SK-N-SH (cell line): ENCODE measurements at regions not wholly inside any gene's neighbourhood (a gene's known extent, or its start where the extent isn't known, plus 50 kb on each side); places are given as distances from the start of the nearest gene placed in this dataset.
"Not testable (repeated sequence)": the region's sequence is repeated elsewhere in the genome, so short reads cannot be mapped to it uniquely, and the experiment has no call there.

Experiments
- CTCF ChIA-PET: fragments of 300-600, 350-600 bp; formaldehyde crosslinking; extraction: SDS; loops from one replicate; lab custom pipeline; 2021; lab: Yijun Ruan, JAX
- POLR2A ChIA-PET: fragments of 350-600 bp; sonication (Branson Sonifier 250); formaldehyde crosslinking; extraction: SDS; loops from one replicate; lab custom pipeline; 2020; ENCODE audit warnings: antibody characterized with exemption, inconsistent platforms; lab: Yijun Ruan, JAX
- DNase-seq: peaks from one replicate; pipeline ENCODE4 v3.0.0; 2012
- H2AFZ ChIP-seq: fragments of 200-600 bp; sonication (generic); 2 replicates; pipeline ENCODE4 v1.8.1; 2016; ENCODE audit warnings: antibody characterized with exemption, mild to moderate bottlenecking, low read depth
- H3F3A ChIP-seq: fragments of 200-600 bp; sonication (generic); replicated peaks from 2 replicates; pipeline ENCODE3; 2016; ENCODE audit warnings: antibody characterized with exemption, mild to moderate bottlenecking; ENCODE audit not compliant: insufficient read depth
- H3K27ac ChIP-seq, 2 experiments: fragments of 200-500 bp in 1 of 2; fragments of 200-600 bp in 1 of 2; sonication (Bioruptor generic) in 1 of 2; sonication (generic), shearing (Covaris generic) in 1 of 2; 2 replicates each; pipeline versions ENCODE4 v1.5.1 to v1.6.1; 2014 to 2016; ENCODE audit warnings: low read depth in 2 of 2, inconsistent platforms in 1 of 2, low read length in 1 of 2, mild to moderate bottlenecking in 1 of 2, mixed read lengths in 1 of 2
- H3K27me3 ChIP-seq: fragments of 200-600 bp; sonication (generic), shearing (Covaris generic); 2 replicates; pipeline ENCODE4 v1.6.1; 2016; ENCODE audit warnings: mixed run types; ENCODE audit not compliant: insufficient read depth
- H3K36me3 ChIP-seq, 2 experiments: fragments of 200-500 bp in 1 of 2; fragments of 200-600 bp in 1 of 2; sonication (Bioruptor generic) in 1 of 2; sonication (generic) in 1 of 2; replicated peaks in 1 of 2; 2 replicates each; pipeline versions ENCODE3 to v1.5.1; 2014 to 2016; ENCODE audit warnings: low read length in 1 of 2, mild to moderate bottlenecking in 1 of 2; ENCODE audit not compliant: insufficient read depth in 2 of 2, control insufficient read depth in 1 of 2
- H3K4me1 ChIP-seq, 2 experiments: fragments of 200-500 bp in 1 of 2; fragments of 200-600 bp in 1 of 2; sonication (Bioruptor generic) in 1 of 2; sonication (generic), shearing (Covaris generic) in 1 of 2; 2 replicates each; pipeline versions ENCODE4 v1.5.1 to v1.6.1; 2014 to 2016; ENCODE audit warnings: low read depth in 1 of 2, low read length in 1 of 2, mixed run types in 1 of 2; ENCODE audit not compliant: insufficient read depth in 2 of 2, control insufficient read depth in 1 of 2
- H3K4me2 ChIP-seq: fragments of 200-600 bp; sonication (generic), shearing (Covaris generic); 2 replicates; pipeline ENCODE4 v1.6.1; 2017; ENCODE audit warnings: mixed run types
- H3K4me3 ChIP-seq, 2 experiments: fragments of 200-500 bp in 1 of 2; fragments of 200-600 bp in 1 of 2; sonication (Bioruptor generic) in 1 of 2; sonication (generic), shearing (Covaris generic) in 1 of 2; 2 replicates each; pipeline versions ENCODE4 v1.5.1 to v1.8.1; 2014 to 2016; ENCODE audit warnings: low read depth in 2 of 2, inconsistent platforms in 1 of 2, low read length in 1 of 2, mild to moderate bottlenecking in 1 of 2, mixed read lengths in 1 of 2, moderate library complexity in 1 of 2
- H3K79me2 ChIP-seq: fragments of 200-600 bp; sonication (generic); 2 replicates; pipeline ENCODE4 v1.8.1; 2017; ENCODE audit warnings: mild to moderate bottlenecking; ENCODE audit not compliant: insufficient read depth
- H3K9ac ChIP-seq: fragments of 200-600 bp; sonication (generic); 2 replicates; pipeline ENCODE4 v1.6.1; 2017; ENCODE audit warnings: mixed run types
- H3K9me2 ChIP-seq: fragments of 200-600 bp; sonication (generic); 2 replicates; pipeline ENCODE4 v1.6.1; 2017; ENCODE audit warnings: mixed run types
- H3K9me3 ChIP-seq: fragments of 200-600 bp; sonication (generic); 2 replicates; pipeline ENCODE4 v1.6.1; 2017; ENCODE audit warnings: mixed run types, mild to moderate bottlenecking, moderate library complexity
- H4K20me1 ChIP-seq: fragments of 200-600 bp; sonication (generic); 2 replicates; pipeline ENCODE4 v1.6.1; 2017; ENCODE audit warnings: mild to moderate bottlenecking, mixed run types; ENCODE audit not compliant: insufficient read depth
- WGBS: methylation state at CpG from one replicate; pipeline ENCODE4 v1.1.6; 2017; ENCODE audit warnings: low lambda C conversion rate; 5-methylcytosine and 5-hydroxymethylcytosine counted together
- small RNA-seq, 7 experiments: library from RNA; depleted of rRNA; stranded (forward); fragments of <200 nt; gene quantifications; one replicate each; pipeline ENCODE3, GENCODE V24; 2012

- H3K36me3 ChIP-seq, H3K9me3 ChIP-seq, H4K20me1 ChIP-seq, H3K4me3 ChIP-seq, DNase-seq, H3K9me2 ChIP-seq, H2AFZ ChIP-seq, H3K9ac ChIP-seq, H3K79me2 ChIP-seq, H3K27ac ChIP-seq, H3F3A ChIP-seq, H3K4me2 ChIP-seq, POLR2A ChIA-PET, CTCF ChIA-PET, H3K27me3 ChIP-seq, H3K4me1 ChIP-seq: not testable (repeated sequence)
- 48% methylated on average over 1 of the region's 1 CpG for WGBS
Observed at GRCh38 chr16:5154006-5154405, 56.4 kb upstream of the EEF2KMT start.

GRCh38 chr16:5151409-5151808 lies 53.8 kb upstream of the EEF2KMT start:
- H3K27me3 ChIP-seq, DNase-seq, H3K4me3 ChIP-seq, CTCF ChIA-PET, H3K36me3 ChIP-seq, H3K4me2 ChIP-seq, POLR2A ChIA-PET, H3K9me2 ChIP-seq, H3K4me1 ChIP-seq, H2AFZ ChIP-seq, H3K9ac ChIP-seq, H3K79me2 ChIP-seq, H3K9me3 ChIP-seq, H3K27ac ChIP-seq, H3F3A ChIP-seq, H4K20me1 ChIP-seq: not testable (repeated sequence)
- WGBS: 8% methylated on average over 2 of the region's 2 CpGs

Small RNAs in the stretch of these regions (small RNA-seq; reads per million reads assigned to genes)
- gene AC007012.1: 0 reads per million in 7 experiments
- 0 reads per million in 7 experiments for gene MIR8065
- gene RNU6-328P: 0 reads per million in 7 experiments
- 0 reads per million in 7 experiments for gene RNU6-457P
- 0 reads per million in 7 experiments for gene RNU7-99P
- 0 reads per million in 7 experiments for gene SNRPCP20
